HEK293 (cell line): ENCODE measurements at regions not wholly inside any gene's neighbourhood (a gene's known extent, or its start where the extent isn't known, plus 50 kb on each side); places are given as distances from the start of the nearest gene placed in this dataset.

ENCODE experiments used
- GLI2 ChIP-seq: fragments of 450-650 bp; formaldehyde crosslinking; IDR thresholded peaks from 2 replicates; pipeline ENCODE4; 2017; ENCODE audit warnings: missing biosample characterization, missing genetic modification characterization, low read depth, borderline replicate concordance
- KLF16 ChIP-seq: fragments of 450-650 bp; formaldehyde crosslinking; IDR thresholded peaks from 2 replicates; pipeline ENCODE4 v1.5.1; 2017; ENCODE audit warnings: missing biosample characterization, missing genetic modification characterization
- KLF7 ChIP-seq: fragments of 450-650 bp; formaldehyde crosslinking; IDR thresholded peaks from 2 replicates; pipeline ENCODE4 v1.5.1; 2016; ENCODE audit warnings: missing biosample characterization, missing genetic modification characterization, borderline replicate concordance
- MEIS1 ChIP-seq: sonication (generic); formaldehyde crosslinking; IDR thresholded peaks from 2 replicates; pipeline ENCODE4 v1.8.1; 2022; ENCODE audit warnings: missing genetic modification reagents, mild to moderate bottlenecking, borderline replicate concordance
- MYNN ChIP-seq: fragments of 450-650 bp; formaldehyde crosslinking; IDR thresholded peaks from 2 replicates; pipeline ENCODE4 v1.5.1; 2016; ENCODE audit warnings: missing biosample characterization, missing genetic modification characterization, borderline replicate concordance
- REPIN1 ChIP-seq: fragments of 450-650 bp; formaldehyde crosslinking; IDR thresholded peaks from 2 replicates; pipeline ENCODE4 v1.5.1; 2017; ENCODE audit warnings: missing biosample characterization, missing genetic modification characterization, low read depth
- YY1 ChIP-seq: fragments of 450-650 bp; formaldehyde crosslinking; IDR thresholded peaks from 2 replicates; pipeline ENCODE4 v1.5.1; 2018; ENCODE audit warnings: missing biosample characterization, missing genetic modification characterization
- ZBTB20 ChIP-seq: fragments of 450-650 bp; formaldehyde crosslinking; IDR thresholded peaks from 2 replicates; pipeline ENCODE4 v1.5.1; 2016; ENCODE audit warnings: missing biosample characterization, missing genetic modification characterization
- ZEB2 ChIP-seq: fragments of 450-650 bp; formaldehyde crosslinking; IDR thresholded peaks from 2 replicates; pipeline ENCODE4 v1.5.1; 2016; ENCODE audit warnings: missing biosample characterization, missing genetic modification characterization
- ZNF112 ChIP-seq: fragments of 450-650 bp; formaldehyde crosslinking; IDR thresholded peaks from 2 replicates; pipeline ENCODE4 v1.5.0; 2017; ENCODE audit warnings: missing biosample characterization, missing genetic modification characterization
- ZNF157 ChIP-seq: fragments of 450-650 bp; formaldehyde crosslinking; IDR thresholded peaks from 2 replicates; pipeline ENCODE4 v1.5.1; 2016; ENCODE audit warnings: missing biosample characterization, missing genetic modification characterization
- ZNF211 ChIP-seq: fragments of 450-650 bp; formaldehyde crosslinking; IDR thresholded peaks from 2 replicates; pipeline ENCODE4 v1.5.1; 2016; ENCODE audit warnings: low read depth, missing biosample characterization, missing genetic modification characterization
- ZNF239 ChIP-seq: fragments of 450-650 bp; formaldehyde crosslinking; IDR thresholded peaks from 2 replicates; pipeline ENCODE4 v1.5.1; 2016; ENCODE audit warnings: missing biosample characterization, missing genetic modification characterization
- ZNF274 ChIP-seq, 2 experiments: fragments of 200-500 bp in 1 of 2; fragments of 450-650 bp in 1 of 2; sonication (Bioruptor generic) in 1 of 2; formaldehyde crosslinking in 1 of 2; IDR thresholded peaks; 2 replicates each; pipeline versions ENCODE4 v1.5.1 to v1.6.1; 2014 to 2016; ENCODE audit warnings: borderline replicate concordance in 1 of 2, inconsistent platforms in 1 of 2, low read length in 1 of 2, missing biosample characterization in 1 of 2, missing genetic modification characterization in 1 of 2
- ZNF302 ChIP-seq: fragments of 450-650 bp; formaldehyde crosslinking; IDR thresholded peaks from 2 replicates; pipeline ENCODE4 v1.5.1; 2016; ENCODE audit warnings: missing biosample characterization, missing genetic modification characterization, low read depth
- ZNF324 ChIP-seq: fragments of 450-650 bp; formaldehyde crosslinking; IDR thresholded peaks from 2 replicates; pipeline ENCODE4 v1.5.1; 2016; ENCODE audit warnings: missing biosample characterization, missing genetic modification characterization
- ZNF391 ChIP-seq: fragments of 450-650 bp; formaldehyde crosslinking; IDR thresholded peaks from 2 replicates; pipeline ENCODE4 v1.5.1; 2016; ENCODE audit warnings: low read depth, missing biosample characterization, missing genetic modification characterization, borderline replicate concordance
- ZNF426 ChIP-seq: fragments of 450-650 bp; formaldehyde crosslinking; IDR thresholded peaks from 2 replicates; pipeline ENCODE4 v1.5.1; 2017; ENCODE audit warnings: missing biosample characterization, missing genetic modification characterization, mild to moderate bottlenecking, inconsistent platforms, moderate library complexity
- ZNF48 ChIP-seq: fragments of 450-650 bp; formaldehyde crosslinking; IDR thresholded peaks from 2 replicates; pipeline ENCODE4 v1.5.1; 2016; ENCODE audit warnings: missing biosample characterization, missing genetic modification characterization
- ZNF580 ChIP-seq: fragments of 450-650 bp; formaldehyde crosslinking; IDR thresholded peaks from 2 replicates; pipeline ENCODE4 v1.5.1; 2016; ENCODE audit warnings: missing biosample characterization, missing genetic modification characterization
- ZNF585B ChIP-seq: fragments of 450-650 bp; formaldehyde crosslinking; IDR thresholded peaks from 2 replicates; pipeline ENCODE4 v1.5.1; 2016; ENCODE audit warnings: missing biosample characterization, missing genetic modification characterization
- ZNF629 ChIP-seq: fragments of 450-650 bp; formaldehyde crosslinking; IDR thresholded peaks from 2 replicates; pipeline ENCODE4 v1.5.1; 2017; ENCODE audit warnings: missing biosample characterization, missing genetic modification characterization
- ZNF645 ChIP-seq: fragments of 450-650 bp; formaldehyde crosslinking; IDR thresholded peaks from 2 replicates; pipeline ENCODE4; 2016; ENCODE audit warnings: missing biosample characterization, missing genetic modification characterization
- ZNF658 ChIP-seq: fragments of 450-650 bp; formaldehyde crosslinking; IDR thresholded peaks from 2 replicates; pipeline ENCODE4; 2016; ENCODE audit warnings: missing biosample characterization, missing genetic modification characterization
- ZNF701 ChIP-seq: fragments of 450-650 bp; formaldehyde crosslinking; IDR thresholded peaks from 2 replicates; pipeline ENCODE4 v1.5.1; 2016; ENCODE audit warnings: missing biosample characterization, missing genetic modification characterization
- ZXDB ChIP-seq: fragments of 450-650 bp; formaldehyde crosslinking; IDR thresholded peaks from 2 replicates; pipeline ENCODE4 v1.5.1; 2016; ENCODE audit warnings: missing biosample characterization, missing genetic modification characterization
- TF ChIP-seq, protein P1 (sequence below): fragments of 450-650 bp; formaldehyde crosslinking; IDR thresholded peaks from 2 replicates; pipeline ENCODE4 v1.5.1; 2016; ENCODE audit warnings: missing biosample characterization, missing genetic modification characterization
- TF ChIP-seq, protein P2 (sequence below): IDR thresholded peaks from 2 replicates; pipeline ENCODE4 v1.6.1; 2011; ENCODE audit warnings: mild to moderate bottlenecking, low read depth, low read length, borderline replicate concordance
- TF ChIP-seq, protein P3 (sequence below): fragments of 450-650 bp; formaldehyde crosslinking; IDR thresholded peaks from 2 replicates; pipeline ENCODE4 v1.5.1; 2016; ENCODE audit warnings: missing biosample characterization, missing genetic modification characterization, borderline replicate concordance
- TF ChIP-seq, protein P4 (sequence below): fragments of 450-650 bp; formaldehyde crosslinking; IDR thresholded peaks from 2 replicates; pipeline ENCODE4 v1.5.1; 2017; ENCODE audit warnings: missing biosample characterization, missing genetic modification characterization

DNA sequence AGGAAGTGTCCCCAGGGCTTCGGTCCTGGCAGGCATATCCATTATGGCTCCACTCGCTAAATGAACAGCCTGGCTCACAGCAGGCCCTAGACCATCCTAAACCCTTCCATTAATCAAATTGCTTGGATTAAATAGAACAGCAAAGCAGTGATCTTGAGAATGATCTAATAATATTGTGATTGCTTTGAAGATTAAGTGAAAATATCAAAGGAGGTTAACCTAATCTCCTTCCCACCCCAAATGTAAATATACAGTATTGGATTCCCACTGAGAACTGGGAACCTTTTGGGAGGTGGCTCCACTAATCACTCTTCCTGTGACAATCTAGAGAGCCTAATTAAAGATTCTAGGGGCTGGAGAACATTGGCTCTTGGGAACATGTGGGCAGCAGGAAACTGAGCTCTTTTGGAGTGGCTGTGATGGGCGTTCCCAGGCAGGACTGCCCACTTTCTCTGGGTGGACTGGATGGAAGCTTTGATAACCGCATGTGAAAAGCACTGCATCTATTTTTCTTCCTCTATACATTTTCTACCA is 68.3 kb upstream of the FRMD1 start (continued):
- peak; percentile 74; the same call in 1 of the 2 replicates for TF ChIP-seq ZNF391 (tag by site-specific recombination)
- no peak for TF ChIP-seq ZNF112 (tag by site-specific recombination)
- no peak for TF ChIP-seq ZNF302 (tag by site-specific recombination)
- no peak for TF ChIP-seq ZNF211
- TF ChIP-seq, protein P1, sequence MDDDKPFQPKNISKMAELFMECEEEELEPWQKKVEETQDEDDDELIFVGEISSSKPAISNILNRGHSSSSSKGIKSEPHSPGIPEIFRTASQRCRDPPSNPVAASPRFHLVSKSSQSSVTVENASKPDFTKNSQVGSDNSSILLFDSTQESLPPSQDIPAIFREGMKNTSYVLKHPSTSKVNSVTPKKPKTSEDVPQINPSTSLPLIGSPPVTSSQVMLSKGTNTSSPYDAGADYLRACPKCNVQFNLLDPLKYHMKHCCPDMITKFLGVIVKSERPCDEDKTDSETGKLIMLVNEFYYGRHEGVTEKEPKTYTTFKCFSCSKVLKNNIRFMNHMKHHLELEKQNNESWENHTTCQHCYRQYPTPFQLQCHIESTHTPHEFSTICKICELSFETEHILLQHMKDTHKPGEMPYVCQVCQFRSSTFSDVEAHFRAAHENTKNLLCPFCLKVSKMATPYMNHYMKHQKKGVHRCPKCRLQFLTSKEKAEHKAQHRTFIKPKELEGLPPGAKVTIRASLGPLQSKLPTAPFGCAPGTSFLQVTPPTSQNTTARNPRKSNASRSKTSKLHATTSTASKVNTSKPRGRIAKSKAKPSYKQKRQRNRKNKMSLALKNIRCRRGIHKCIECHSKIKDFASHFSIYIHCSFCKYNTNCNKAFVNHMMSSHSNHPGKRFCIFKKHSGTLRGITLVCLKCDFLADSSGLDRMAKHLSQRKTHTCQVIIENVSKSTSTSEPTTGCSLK: no peak
- peak; percentile 99 for TF ChIP-seq KLF7 (tag by site-specific recombination)
- TF ChIP-seq ZNF701: no peak
- TF ChIP-seq ZNF157 (tag by site-specific recombination): no peak
- TF ChIP-seq ZBTB20: 0 out of 2 replicates have a peak, but pooled peaks have one; percentile 25
- TF ChIP-seq ZEB2 (tag by site-specific recombination): peak; percentile 90
- TF ChIP-seq ZNF426 (tag by site-specific recombination): no peak
- TF ChIP-seq, protein P2, sequence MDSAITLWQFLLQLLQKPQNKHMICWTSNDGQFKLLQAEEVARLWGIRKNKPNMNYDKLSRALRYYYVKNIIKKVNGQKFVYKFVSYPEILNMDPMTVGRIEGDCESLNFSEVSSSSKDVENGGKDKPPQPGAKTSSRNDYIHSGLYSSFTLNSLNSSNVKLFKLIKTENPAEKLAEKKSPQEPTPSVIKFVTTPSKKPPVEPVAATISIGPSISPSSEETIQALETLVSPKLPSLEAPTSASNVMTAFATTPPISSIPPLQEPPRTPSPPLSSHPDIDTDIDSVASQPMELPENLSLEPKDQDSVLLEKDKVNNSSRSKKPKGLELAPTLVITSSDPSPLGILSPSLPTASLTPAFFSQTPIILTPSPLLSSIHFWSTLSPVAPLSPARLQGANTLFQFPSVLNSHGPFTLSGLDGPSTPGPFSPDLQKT: no peak
- TF ChIP-seq ZNF645 (tag by site-specific recombination): peak; percentile 99
- TF ChIP-seq ZNF48 (tag by site-specific recombination): no peak
- peak; percentile 90 for TF ChIP-seq ZXDB (tag by site-specific recombination)
- TF ChIP-seq ZNF274 (IDR thresholded peaks at IDR 0.05; ENCODE audit: low read length): no peak
- no peak for TF ChIP-seq ZNF274 (tag by site-specific recombination; IDR thresholded peaks at IDR 0.05; ENCODE audit: borderline replicate concordance)
- TF ChIP-seq, protein P3, sequence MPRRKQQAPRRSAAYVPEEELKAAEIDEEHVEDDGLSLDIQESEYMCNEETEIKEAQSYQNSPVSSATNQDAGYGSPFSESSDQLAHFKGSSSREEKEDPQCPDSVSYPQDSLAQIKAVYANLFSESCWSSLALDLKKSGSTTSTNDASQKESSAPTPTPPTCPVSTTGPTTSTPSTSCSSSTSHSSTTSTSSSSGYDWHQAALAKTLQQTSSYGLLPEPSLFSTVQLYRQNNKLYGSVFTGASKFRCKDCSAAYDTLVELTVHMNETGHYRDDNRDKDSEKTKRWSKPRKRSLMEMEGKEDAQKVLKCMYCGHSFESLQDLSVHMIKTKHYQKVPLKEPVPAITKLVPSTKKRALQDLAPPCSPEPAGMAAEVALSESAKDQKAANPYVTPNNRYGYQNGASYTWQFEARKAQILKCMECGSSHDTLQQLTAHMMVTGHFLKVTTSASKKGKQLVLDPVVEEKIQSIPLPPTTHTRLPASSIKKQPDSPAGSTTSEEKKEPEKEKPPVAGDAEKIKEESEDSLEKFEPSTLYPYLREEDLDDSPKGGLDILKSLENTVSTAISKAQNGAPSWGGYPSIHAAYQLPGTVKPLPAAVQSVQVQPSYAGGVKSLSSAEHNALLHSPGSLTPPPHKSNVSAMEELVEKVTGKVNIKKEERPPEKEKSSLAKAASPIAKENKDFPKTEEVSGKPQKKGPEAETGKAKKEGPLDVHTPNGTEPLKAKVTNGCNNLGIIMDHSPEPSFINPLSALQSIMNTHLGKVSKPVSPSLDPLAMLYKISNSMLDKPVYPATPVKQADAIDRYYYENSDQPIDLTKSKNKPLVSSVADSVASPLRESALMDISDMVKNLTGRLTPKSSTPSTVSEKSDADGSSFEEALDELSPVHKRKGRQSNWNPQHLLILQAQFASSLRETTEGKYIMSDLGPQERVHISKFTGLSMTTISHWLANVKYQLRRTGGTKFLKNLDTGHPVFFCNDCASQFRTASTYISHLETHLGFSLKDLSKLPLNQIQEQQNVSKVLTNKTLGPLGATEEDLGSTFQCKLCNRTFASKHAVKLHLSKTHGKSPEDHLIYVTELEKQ (tag by site-specific recombination): peak; percentile 80
- peak; percentile 71; the same call in 1 of the 2 replicates for TF ChIP-seq YY1 (tag by site-specific recombination)
- peak; percentile 91 for TF ChIP-seq ZNF580
- TF ChIP-seq MYNN (tag by site-specific recombination): no peak
- peak; percentile 100 for TF ChIP-seq GLI2 (tag by site-specific recombination)
- TF ChIP-seq ZNF585B (tag by site-specific recombination): no peak
- no peak for TF ChIP-seq MEIS1 (CRISPR knock-in tag)
- TF ChIP-seq REPIN1: no peak
- no peak for TF ChIP-seq KLF16 (tag by site-specific recombination)
- TF ChIP-seq, protein P4, sequence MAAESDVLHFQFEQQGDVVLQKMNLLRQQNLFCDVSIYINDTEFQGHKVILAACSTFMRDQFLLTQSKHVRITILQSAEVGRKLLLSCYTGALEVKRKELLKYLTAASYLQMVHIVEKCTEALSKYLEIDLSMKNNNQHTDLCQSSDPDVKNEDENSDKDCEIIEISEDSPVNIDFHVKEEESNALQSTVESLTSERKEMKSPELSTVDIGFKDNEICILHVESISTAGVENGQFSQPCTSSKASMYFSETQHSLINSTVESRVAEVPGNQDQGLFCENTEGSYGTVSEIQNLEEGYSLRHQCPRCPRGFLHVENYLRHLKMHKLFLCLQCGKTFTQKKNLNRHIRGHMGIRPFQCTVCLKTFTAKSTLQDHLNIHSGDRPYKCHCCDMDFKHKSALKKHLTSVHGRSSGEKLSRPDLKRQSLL (tag by site-specific recombination): peak; percentile 49; the same call in 1 of the 2 replicates
- no peak for TF ChIP-seq ZNF239
- no peak for TF ChIP-seq ZNF658
- peak; percentile 86; the same call in 1 of the 2 replicates for TF ChIP-seq ZNF324 (tag by site-specific recombination)
- TF ChIP-seq ZNF629: peak; percentile 91
